Fibroblast of lung (primary cell): ENCODE measurements at regions not wholly inside any gene's neighbourhood (a gene's known extent, or its start where the extent isn't known, plus 50 kb on each side); places are given as distances from the start of the nearest gene placed in this dataset.

Experiments
- DNase-seq, 2 donors: peaks; one replicate each; pipeline versions ENCODE4 v3.0.0 to v3.0.0-alpha.2; 2010; ENCODE audit warnings: low read depth in 2 of 2
- H2AFZ ChIP-seq: 2 replicates; pipeline ENCODE4 v1.5.1; 2012; ENCODE audit warnings: low read length, control low read depth, inconsistent platforms
- H3K27ac ChIP-seq: 2 replicates; pipeline ENCODE4 v1.5.1; 2011; ENCODE audit warnings: low read length, control low read depth; ENCODE audit not compliant: insufficient read depth
- H3K27me3 ChIP-seq: 2 replicates; pipeline ENCODE4 v1.5.1; 2011; ENCODE audit warnings: mild to moderate bottlenecking, low read length; ENCODE audit not compliant: control insufficient read depth, insufficient read depth
- H3K36me3 ChIP-seq: 2 replicates; pipeline ENCODE4 v1.5.1; 2011; ENCODE audit warnings: low read length; ENCODE audit not compliant: control insufficient read depth, insufficient read depth
- H3K4me1 ChIP-seq: 2 replicates; pipeline ENCODE4 v1.5.1; 2011; ENCODE audit warnings: low read length; ENCODE audit not compliant: control insufficient read depth, insufficient read depth; ENCODE audit errors: extremely low read depth
- H3K4me2 ChIP-seq: 2 replicates; pipeline ENCODE4 v1.5.1; 2011; ENCODE audit warnings: low read length, control low read depth; ENCODE audit not compliant: insufficient read depth; ENCODE audit errors: extremely low read depth
- H3K4me3 ChIP-seq, 4 experiments: fragments of 200-600 bp in 1 of 4; sonication (generic) in 1 of 4; replicated peaks in 1 of 4; 2 replicates each; pipeline ENCODE4 v1.5.1; 2011 to 2016; ENCODE audit warnings: low read length in 4 of 4, low read depth in 3 of 4, mild to moderate bottlenecking in 3 of 4, control low read depth in 2 of 4, inconsistent platforms in 1 of 4, mixed read lengths in 1 of 4; ENCODE audit not compliant: insufficient read depth in 1 of 4; ENCODE audit errors: control extremely low read depth in 1 of 4
- H3K79me2 ChIP-seq: 2 replicates; pipeline ENCODE4 v1.5.1; 2012; ENCODE audit warnings: mild to moderate bottlenecking, low read length, inconsistent platforms; ENCODE audit not compliant: control insufficient read depth, insufficient read depth
- H3K9ac ChIP-seq: 2 replicates; pipeline ENCODE4 v1.5.1; 2011; ENCODE audit warnings: mild to moderate bottlenecking, low read length, control low read depth; ENCODE audit not compliant: insufficient read depth
- H3K9me3 ChIP-seq: 2 replicates; pipeline ENCODE4 v1.5.1; 2012; ENCODE audit warnings: low read depth, low read length; ENCODE audit not compliant: control insufficient read depth, insufficient read depth
- H4K20me1 ChIP-seq: 2 replicates; pipeline ENCODE4 v1.5.1; 2011; ENCODE audit warnings: low read length; ENCODE audit not compliant: control insufficient read depth, insufficient read depth; ENCODE audit errors: extremely low read depth
- EZH2 ChIP-seq: IDR thresholded peaks from 2 replicates; pipeline ENCODE4 v1.5.1; 2012; ENCODE audit warnings: low read length, control low read depth, mild to moderate bottlenecking; ENCODE audit errors: missing control alignments
- TF ChIP-seq, protein P1 (sequence below), 2 donors: IDR thresholded peaks in 1 of 2; conservative IDR thresholded peaks in 1 of 2; 1 replicate in 1 of 2; 2 replicates in 1 of 2; pipeline ENCODE4 v1.5.1; 2011 to 2012; ENCODE audit warnings: low read length in 2 of 2, control low read depth in 1 of 2, inconsistent platforms in 1 of 2, low read depth in 1 of 2, mild to moderate bottlenecking in 1 of 2

DNA sequence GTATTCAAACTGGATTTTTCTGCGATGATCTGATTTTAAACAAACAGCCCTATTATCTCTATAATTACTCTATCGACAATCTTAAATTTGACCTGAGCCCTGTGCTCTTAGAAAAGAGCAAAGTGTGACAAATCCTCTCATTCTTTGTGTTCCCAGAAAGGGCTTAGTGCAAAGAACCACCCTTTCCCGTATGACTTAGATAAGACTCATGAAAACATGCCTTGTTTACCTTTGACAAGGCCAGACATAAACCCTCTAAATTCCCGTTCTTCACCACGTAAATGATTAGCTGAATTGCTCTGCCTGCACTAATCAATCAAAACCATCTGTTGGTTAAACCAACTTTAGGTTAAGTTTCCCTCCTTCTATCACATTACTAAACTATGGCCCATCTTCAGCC lies 285.7 kb upstream of the SEL1L start:
- TF ChIP-seq, protein P1, sequence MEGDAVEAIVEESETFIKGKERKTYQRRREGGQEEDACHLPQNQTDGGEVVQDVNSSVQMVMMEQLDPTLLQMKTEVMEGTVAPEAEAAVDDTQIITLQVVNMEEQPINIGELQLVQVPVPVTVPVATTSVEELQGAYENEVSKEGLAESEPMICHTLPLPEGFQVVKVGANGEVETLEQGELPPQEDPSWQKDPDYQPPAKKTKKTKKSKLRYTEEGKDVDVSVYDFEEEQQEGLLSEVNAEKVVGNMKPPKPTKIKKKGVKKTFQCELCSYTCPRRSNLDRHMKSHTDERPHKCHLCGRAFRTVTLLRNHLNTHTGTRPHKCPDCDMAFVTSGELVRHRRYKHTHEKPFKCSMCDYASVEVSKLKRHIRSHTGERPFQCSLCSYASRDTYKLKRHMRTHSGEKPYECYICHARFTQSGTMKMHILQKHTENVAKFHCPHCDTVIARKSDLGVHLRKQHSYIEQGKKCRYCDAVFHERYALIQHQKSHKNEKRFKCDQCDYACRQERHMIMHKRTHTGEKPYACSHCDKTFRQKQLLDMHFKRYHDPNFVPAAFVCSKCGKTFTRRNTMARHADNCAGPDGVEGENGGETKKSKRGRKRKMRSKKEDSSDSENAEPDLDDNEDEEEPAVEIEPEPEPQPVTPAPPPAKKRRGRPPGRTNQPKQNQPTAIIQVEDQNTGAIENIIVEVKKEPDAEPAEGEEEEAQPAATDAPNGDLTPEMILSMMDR (conservative IDR thresholded peaks at IDR 0.05 in 1 of 2, IDR thresholded peaks at IDR 0.05 in 1 of 2; ENCODE audit: low read depth in 1 of 2, low read length in 2 of 2) = no peak
- no peak for TF ChIP-seq EZH2
- no peak overlapping the region for H2AFZ ChIP-seq
- H3K4me3 ChIP-seq = no peak overlapping the region
- no peak overlapping the region for H3K9ac ChIP-seq
- no peak overlapping the region for H3K27ac ChIP-seq
- H4K20me1 ChIP-seq = no peaks in the 10 kb centered on the region
- no peaks in the 10 kb centered on the region for H3K27me3 ChIP-seq
- no peaks in the 10 kb centered on the region for H3K36me3 ChIP-seq
- no peak overlapping the region for H3K4me2 ChIP-seq
- H3K9me3 ChIP-seq = no peaks in the 10 kb centered on the region
- no peaks in the 10 kb centered on the region for H3K4me1 ChIP-seq
- no peak for DNase-seq
- no peaks in the 10 kb centered on the region for H3K79me2 ChIP-seq

- Histone ChIP-seq H3K9ac (no peak overlapping the region), H3K9me3 (no peaks in the 10 kb centered on the region), H3K4me2 (no peak overlapping the region), H3K27me3 (no peaks in the 10 kb centered on the region), H3K36me3 (no peaks in the 10 kb centered on the region), H3K4me3 (no peak overlapping the region), H4K20me1 (no peaks in the 10 kb centered on the region), H3K4me1 (no peaks in the 10 kb centered on the region), H2AFZ (no peak overlapping the region), H3K79me2 (no peaks in the 10 kb centered on the region), H3K27ac (no peak overlapping the region)
- DNase-seq = no peak
- TF ChIP-seq, protein P1 (conservative IDR thresholded peaks at IDR 0.05 in 1 of 2, IDR thresholded peaks at IDR 0.05 in 1 of 2; ENCODE audit: low read depth in 1 of 2, low read length in 2 of 2) = no peak
- TF ChIP-seq EZH2 = no peak
Observed at GRCh38 chr14:81819910-81820309, 286.3 kb upstream of the SEL1L start.

DNA sequence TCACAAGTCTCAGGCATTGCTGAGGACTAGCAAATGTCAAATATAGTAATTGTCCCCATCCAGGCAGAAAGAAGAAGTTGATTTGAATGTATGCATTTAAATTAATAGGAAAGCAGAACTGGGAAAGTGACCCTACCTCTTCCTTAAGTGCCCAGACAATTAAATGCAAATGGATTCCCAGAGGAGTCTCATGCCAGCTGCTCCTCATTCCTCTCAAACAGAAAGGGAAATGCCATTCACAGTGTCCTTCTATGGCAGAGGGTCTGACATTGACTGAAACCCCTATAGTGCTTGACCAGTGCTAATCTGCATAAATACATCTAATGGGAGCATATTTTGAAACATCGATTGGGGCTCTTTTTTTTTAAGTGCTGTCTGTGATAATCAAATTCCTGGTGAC lies 292.4 kb upstream of the SEL1L start:
- no peak for DNase-seq

More for the DNA sequence above, 292.4 kb upstream of the SEL1L start:
- Histone ChIP-seq H2AFZ (no peak overlapping the region), H3K9me3 (no peaks in the 10 kb centered on the region), H3K9ac (no peak overlapping the region), H3K4me2 (no peak overlapping the region), H3K27ac (no peak overlapping the region), H3K36me3 (no peaks in the 10 kb centered on the region), H3K79me2 (no peaks in the 10 kb centered on the region), H4K20me1 (no peaks in the 10 kb centered on the region), H3K4me1 (no peaks in the 10 kb centered on the region), H3K4me3 (no peak overlapping the region), H3K27me3 (no peaks in the 10 kb centered on the region)
- TF ChIP-seq, protein P1 (conservative IDR thresholded peaks at IDR 0.05 in 1 of 2, IDR thresholded peaks at IDR 0.05 in 1 of 2; ENCODE audit: low read depth in 1 of 2, low read length in 2 of 2) = no peak
- TF ChIP-seq EZH2 = no peak
